GM13976 (cell line): ENCODE measurements at regions not wholly inside any gene's neighbourhood (a gene's known extent, or its start where the extent isn't known, plus 50 kb on each side); places are given as distances from the start of the nearest gene placed in this dataset.

Source experiments
- DNase-seq: peaks from one replicate; pipeline ENCODE4 v3.0.0; 2012; ENCODE audit warnings: low spot score
- in situ Hi-C: fragments of 300-500 bp; cut with MboI; formaldehyde crosslinking; loops from one replicate; pipeline ENCODE4 v1.12.0; 2022; ENCODE audit warnings: low sequenced_read_pairs, mixed read lengths, inconsistent platforms; ENCODE audit not compliant: unreplicated experiment
- TF ChIP-seq, protein P1 (sequence below): IDR thresholded peaks from 2 replicates; pipeline ENCODE4 v1.5.1; 2012; ENCODE audit warnings: borderline replicate concordance, mild to moderate bottlenecking; ENCODE audit not compliant: insufficient read depth; ENCODE audit errors: extremely low read depth, missing control alignments, control extremely low read depth

DNA sequence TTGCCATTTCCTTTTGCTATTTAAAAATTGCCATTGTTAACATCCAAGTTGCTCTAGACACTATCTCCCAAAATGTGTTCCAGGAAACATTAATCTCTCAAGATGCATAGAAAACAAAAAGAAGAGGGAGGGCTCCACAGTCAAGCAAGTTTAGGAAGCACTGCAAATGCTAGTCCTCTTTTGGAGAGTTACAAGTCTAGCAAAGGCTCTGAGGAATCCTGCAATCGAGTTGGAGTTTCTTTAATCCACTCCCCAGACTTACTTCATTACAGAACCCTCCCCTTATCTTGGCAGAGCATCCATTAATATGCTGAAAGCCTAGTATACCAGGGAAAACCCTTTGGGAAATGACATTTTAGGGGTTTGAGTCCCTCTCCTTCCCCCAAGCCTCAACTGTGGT, 147.9 kb downstream of the SYF2 start:
- in situ Hi-C loops: no loop called here
- TF ChIP-seq, protein P1, sequence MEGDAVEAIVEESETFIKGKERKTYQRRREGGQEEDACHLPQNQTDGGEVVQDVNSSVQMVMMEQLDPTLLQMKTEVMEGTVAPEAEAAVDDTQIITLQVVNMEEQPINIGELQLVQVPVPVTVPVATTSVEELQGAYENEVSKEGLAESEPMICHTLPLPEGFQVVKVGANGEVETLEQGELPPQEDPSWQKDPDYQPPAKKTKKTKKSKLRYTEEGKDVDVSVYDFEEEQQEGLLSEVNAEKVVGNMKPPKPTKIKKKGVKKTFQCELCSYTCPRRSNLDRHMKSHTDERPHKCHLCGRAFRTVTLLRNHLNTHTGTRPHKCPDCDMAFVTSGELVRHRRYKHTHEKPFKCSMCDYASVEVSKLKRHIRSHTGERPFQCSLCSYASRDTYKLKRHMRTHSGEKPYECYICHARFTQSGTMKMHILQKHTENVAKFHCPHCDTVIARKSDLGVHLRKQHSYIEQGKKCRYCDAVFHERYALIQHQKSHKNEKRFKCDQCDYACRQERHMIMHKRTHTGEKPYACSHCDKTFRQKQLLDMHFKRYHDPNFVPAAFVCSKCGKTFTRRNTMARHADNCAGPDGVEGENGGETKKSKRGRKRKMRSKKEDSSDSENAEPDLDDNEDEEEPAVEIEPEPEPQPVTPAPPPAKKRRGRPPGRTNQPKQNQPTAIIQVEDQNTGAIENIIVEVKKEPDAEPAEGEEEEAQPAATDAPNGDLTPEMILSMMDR: no peak
- DNase-seq: no peak

DNA sequence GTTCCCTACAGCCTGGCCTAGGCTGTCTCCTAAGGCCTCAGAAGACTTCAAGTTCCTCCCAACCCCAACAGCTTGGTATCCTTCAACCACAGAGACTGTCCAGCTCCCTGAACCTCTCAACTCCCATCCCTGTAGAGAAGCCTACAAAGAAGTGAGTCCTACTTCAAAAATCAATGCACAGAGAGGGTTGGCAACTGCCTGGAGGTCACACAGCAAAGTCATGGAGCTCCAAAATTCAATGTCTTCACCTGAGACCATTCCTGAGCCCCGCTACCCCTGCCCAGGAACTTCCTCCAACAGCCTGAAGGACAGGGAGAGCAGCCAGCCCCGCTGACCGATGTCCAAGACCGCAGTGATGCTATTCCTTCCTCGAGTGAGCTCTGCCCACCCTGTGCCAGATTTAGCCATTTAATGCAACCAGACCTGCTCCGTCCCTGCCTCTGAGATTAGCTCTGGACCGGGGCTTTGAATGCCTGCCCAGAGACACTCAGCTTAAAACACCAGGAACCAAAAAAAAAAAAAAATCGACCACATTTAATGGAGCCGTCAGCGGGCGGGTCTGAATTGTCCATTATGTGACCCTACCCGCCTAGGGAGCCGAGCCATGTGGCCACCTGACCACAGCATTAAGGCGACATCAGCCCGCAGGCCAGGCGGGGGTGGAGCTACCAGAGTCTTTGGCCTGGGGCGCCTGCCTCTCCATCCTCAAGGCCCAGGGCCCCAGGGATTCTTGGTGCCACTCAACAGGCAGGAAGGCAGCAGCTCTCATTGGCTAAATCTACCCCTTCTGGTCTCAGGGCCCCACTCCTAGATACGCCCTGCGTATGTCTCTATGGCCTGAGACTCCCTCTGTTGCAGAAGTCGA, 148.6 kb downstream of the SYF2 start:
- in situ Hi-C loops: no loop called here
- TF ChIP-seq, protein P1: no peak
- no peak for DNase-seq

- in situ Hi-C loops: no loop called here
- DNase-seq: no peak
- TF ChIP-seq, protein P1: no peak
Observed at GRCh38 chr1:25082995-25083394, 149.3 kb downstream of the SYF2 start.

- in situ Hi-C loops: no loop called here
- TF ChIP-seq, protein P1: no peak
- no peak for DNase-seq
Observed at GRCh38 chr1:25082216-25082899, 149.9 kb downstream of the SYF2 start.

DNA sequence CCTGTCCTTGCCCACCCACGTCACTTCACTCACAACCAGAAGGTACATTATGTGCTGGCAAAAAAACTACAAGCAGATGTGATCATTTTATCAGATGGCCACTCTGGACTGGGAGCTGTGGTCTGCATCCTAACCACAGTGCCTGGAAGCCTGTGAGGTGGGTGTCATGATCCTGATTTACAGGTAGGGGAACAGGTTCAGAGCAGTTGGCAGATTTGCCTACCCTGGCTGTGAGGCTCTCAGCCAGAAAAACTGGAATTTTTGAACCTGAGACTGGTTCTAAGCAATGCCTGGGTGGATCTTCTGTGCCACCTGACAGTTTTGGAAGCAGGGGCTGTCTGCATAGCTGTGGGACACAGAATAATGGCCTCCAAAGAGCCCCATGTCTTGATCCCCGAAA, 150.8 kb downstream of the SYF2 start:
- TF ChIP-seq, protein P1: no peak
- in situ Hi-C loops: no loop called here
- no peak for DNase-seq

DNA sequence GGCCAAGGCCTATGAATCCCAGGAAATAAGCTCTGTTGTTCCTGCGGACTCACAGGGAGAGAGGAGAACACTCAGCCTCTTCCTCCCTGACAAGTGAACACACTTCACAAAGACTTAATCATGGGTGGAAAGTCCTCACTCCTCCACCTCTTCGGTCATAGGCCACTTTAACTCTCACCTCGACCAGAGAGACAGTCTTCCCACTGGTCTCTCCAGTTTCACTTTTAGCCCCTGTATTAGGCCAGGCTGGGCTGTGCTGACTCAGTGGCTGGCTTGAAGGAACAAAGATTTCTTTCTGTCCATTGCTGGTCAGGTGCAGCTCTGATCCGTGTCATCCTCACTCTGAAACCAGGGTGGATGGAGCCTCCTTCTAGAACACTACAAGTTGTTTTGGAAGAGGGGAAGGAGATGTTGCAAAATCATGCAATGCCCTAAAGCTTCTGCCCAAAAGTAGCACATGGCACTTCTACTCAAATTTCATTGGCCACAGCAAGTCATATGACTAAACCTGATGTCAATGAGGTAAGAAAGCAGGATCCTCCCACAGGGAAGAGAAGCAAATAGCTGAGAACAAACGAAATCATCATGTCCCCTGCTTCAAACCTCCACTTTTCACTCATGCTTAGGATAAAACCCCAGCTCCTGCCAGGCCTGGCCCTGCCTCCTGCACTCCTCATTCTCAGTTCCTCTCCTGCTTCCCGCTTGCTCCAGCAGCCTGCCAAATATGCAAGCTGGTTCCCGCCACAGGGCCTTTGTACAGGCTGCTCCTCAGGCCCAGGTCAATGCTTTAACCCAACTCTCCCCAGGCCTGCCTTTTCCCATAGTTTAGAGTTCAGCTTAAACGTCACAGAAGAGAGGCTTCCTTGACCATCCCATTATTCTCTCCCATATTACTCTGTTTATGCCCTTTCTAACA, 150.5 kb upstream of the RUNX3 start:
- in situ Hi-C loops: no loop called here

More for the DNA sequence above, 150.5 kb upstream of the RUNX3 start:
- DNase-seq: no peak
- TF ChIP-seq, protein P1: no peak
